Upper lobe of left lung (tissue), 6 donors: ENCODE measurements at regions not wholly inside any gene's neighbourhood (a gene's known extent, or its start where the extent isn't known, plus 50 kb on each side); places are given as distances from the start of the nearest gene placed in this dataset.

Experiments
- ATAC-seq, 2 donors: fragments of 200-7000 bp; cut with Tn5 transposase; one replicate each; pipeline ENCODE4 v1.9.1; 2022; ENCODE audit warnings: mild to moderate bottlenecking in 2 of 2, moderate library complexity in 2 of 2; ENCODE audit not compliant: low FRiP score in 2 of 2
- DNase-seq, 2 donors: peaks; one replicate each; pipeline ENCODE4 v3.0.0-alpha.2; 2019 to 2020
- H3K27ac ChIP-seq, 4 donors: fragments of 200-600 bp; sonication (generic); one replicate each; pipeline ENCODE4 v1.5.1; 2016 to 2019
- H3K27me3 ChIP-seq, 4 donors: fragments of 200-600 bp; sonication (generic); one replicate each; pipeline ENCODE4 v1.5.1; 2017 to 2019
- H3K36me3 ChIP-seq, 4 donors: fragments of 200-600 bp; sonication (generic); one replicate each; pipeline ENCODE4 v1.5.1; 2016 to 2019
- H3K4me1 ChIP-seq, 4 donors: fragments of 200-600 bp; sonication (generic); one replicate each; pipeline ENCODE4 v1.5.1; 2018 to 2019
- H3K4me3 ChIP-seq, 4 donors: fragments of 200-600 bp; sonication (generic); one replicate each; pipeline ENCODE4 v1.5.1; 2017 to 2019; ENCODE audit warnings: mild to moderate bottlenecking in 2 of 4, moderate library complexity in 1 of 4
- H3K9me3 ChIP-seq, 4 donors: fragments of 200-600 bp; sonication (generic); one replicate each; pipeline ENCODE4 v1.5.1; 2018 to 2019
- EP300 ChIP-seq, 4 donors: sonication (generic); formaldehyde crosslinking; IDR thresholded peaks; one replicate each; pipeline ENCODE4 v1.5.1; 2017; ENCODE audit warnings: antibody characterized with exemption in 4 of 4, control low read depth in 2 of 4
- POLR2A ChIP-seq, 4 donors: fragments of 450-650 bp; IDR thresholded peaks; one replicate each; pipeline ENCODE4 v1.5.1; 2016 to 2017; ENCODE audit warnings: antibody characterized with exemption in 4 of 4, mild to moderate bottlenecking in 2 of 4
- POLR2AphosphoS5 ChIP-seq, 2 donors: sonication (generic); formaldehyde crosslinking; IDR thresholded peaks; one replicate each; pipeline ENCODE4 v1.5.1; 2017; ENCODE audit warnings: antibody characterized with exemption in 2 of 2
- WGBS, 2 donors: methylation state at CpG; one replicate each; pipeline ENCODE4 v1.1.5; 2017 to 2018; 5-methylcytosine and 5-hydroxymethylcytosine counted together
- small RNA-seq, 4 donors: library from RNA; depleted of rRNA; stranded (forward); fragments of <200 nt; gene quantifications; one replicate each; pipeline ENCODE3, GENCODE V24; 2016
- TF ChIP-seq, protein P1 (sequence below), 6 experiments: fragments of 450-650 bp in 4 of 6; fragments of 200-600 bp in 2 of 6; sonication (generic) in 2 of 6; IDR thresholded peaks; one replicate each; pipeline ENCODE4 v1.5.1; 2016 to 2019; ENCODE audit warnings: antibody characterized with exemption in 6 of 6
- donor health status: DM: no; HTN: no; CAD: no; lungs with moderate emphysema.
- donor health status: DM: no; HTN: yes; CAD: no; lungs with severe emphysema.

DNA sequence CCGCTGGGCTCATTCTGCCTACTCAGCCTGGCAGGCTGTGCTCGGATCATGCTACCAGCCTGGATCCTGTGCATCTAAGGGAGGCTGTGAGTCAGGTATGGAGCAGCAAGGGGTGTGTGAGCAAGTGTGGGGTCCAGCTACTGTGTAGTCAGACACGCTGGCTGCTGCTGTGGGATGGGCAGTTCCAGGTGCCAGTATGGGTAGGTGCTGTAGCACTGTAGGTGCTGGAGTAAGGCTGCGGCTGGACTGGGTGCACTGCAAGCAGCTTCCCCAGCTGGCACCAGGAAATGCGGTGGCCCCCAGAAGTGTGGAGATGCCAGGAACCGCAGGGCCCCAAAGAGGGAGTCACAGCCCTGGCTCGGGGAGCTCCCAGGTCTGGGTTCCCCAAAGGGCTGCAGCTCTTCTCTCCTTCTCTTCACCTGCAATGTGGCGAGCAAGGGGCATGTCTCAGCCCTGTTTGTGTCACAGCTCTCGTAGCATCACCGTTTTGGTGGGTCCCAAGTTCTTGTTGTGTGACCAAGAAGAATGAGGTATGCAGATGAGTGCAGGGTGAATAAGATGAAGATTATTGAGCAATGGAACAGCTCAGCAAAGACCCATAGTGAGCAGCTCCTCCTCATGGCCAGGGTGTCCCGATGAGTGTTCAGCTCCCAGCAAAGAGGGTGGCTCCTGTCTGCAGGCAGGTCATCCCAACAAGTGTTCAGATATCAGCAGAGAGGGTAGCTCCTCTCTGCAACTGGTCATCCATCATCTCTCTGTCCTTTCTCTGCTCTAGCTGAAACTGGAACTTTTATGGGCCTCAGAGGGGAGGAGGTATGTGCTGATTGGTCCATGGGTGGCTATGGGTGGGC, 462.9 kb downstream of the TBC1D22A start:
- H3K27me3 ChIP-seq, result no peaks in the 10 kb centered on the region
- no peak for DNase-seq
- H3K9me3 ChIP-seq, result no peaks in the 10 kb centered on the region
- no peak overlapping the region for H3K4me3 ChIP-seq
- H3K4me1 ChIP-seq, result no peaks in the 10 kb centered on the region
- no peaks in the 10 kb centered on the region for H3K36me3 ChIP-seq
- WGBS, 2 donors, result 93 to 96% methylated on average over 5 to 11 of the region's 11 CpGs
- TF ChIP-seq EP300 (IDR thresholded peaks at IDR 0.05) (no peak), POLR2A (IDR thresholded peaks at IDR 0.05) (no peak), POLR2AphosphoS5 (IDR thresholded peaks at IDR 0.05) (no peak)
- TF ChIP-seq, protein P1, sequence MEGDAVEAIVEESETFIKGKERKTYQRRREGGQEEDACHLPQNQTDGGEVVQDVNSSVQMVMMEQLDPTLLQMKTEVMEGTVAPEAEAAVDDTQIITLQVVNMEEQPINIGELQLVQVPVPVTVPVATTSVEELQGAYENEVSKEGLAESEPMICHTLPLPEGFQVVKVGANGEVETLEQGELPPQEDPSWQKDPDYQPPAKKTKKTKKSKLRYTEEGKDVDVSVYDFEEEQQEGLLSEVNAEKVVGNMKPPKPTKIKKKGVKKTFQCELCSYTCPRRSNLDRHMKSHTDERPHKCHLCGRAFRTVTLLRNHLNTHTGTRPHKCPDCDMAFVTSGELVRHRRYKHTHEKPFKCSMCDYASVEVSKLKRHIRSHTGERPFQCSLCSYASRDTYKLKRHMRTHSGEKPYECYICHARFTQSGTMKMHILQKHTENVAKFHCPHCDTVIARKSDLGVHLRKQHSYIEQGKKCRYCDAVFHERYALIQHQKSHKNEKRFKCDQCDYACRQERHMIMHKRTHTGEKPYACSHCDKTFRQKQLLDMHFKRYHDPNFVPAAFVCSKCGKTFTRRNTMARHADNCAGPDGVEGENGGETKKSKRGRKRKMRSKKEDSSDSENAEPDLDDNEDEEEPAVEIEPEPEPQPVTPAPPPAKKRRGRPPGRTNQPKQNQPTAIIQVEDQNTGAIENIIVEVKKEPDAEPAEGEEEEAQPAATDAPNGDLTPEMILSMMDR (IDR thresholded peaks at IDR 0.05), result no peak
- ATAC-seq, result no peak
- H3K27ac ChIP-seq, result no peak overlapping the region

Small RNAs in the stretch of these regions (small RNA-seq; reads per million reads assigned to genes)
- gene MIR3201, result 0 reads per million in 4 donors
- gene MIR3667, result 0 to 0.13 (median 0.06) reads per million in 4 donors
- gene MIR4535, result 0 reads per million in 4 donors
